GM19397 (cell line): ENCODE measurements at regions not wholly inside any gene's neighbourhood (a gene's known extent, or its start where the extent isn't known, plus 50 kb on each side); places are given as distances from the start of the nearest gene placed in this dataset.
A peak's percentile ranks its signal among the peaks of the same experiment; 100 is the strongest.

Experiments
- ATAC-seq: cut with Tn5 transposase; IDR thresholded peaks from one replicate; pipeline ENCODE4 v1.9.1; 2021; ENCODE audit warnings: mild to moderate bottlenecking, moderate library complexity; ENCODE audit not compliant: unreplicated experiment

DNA sequence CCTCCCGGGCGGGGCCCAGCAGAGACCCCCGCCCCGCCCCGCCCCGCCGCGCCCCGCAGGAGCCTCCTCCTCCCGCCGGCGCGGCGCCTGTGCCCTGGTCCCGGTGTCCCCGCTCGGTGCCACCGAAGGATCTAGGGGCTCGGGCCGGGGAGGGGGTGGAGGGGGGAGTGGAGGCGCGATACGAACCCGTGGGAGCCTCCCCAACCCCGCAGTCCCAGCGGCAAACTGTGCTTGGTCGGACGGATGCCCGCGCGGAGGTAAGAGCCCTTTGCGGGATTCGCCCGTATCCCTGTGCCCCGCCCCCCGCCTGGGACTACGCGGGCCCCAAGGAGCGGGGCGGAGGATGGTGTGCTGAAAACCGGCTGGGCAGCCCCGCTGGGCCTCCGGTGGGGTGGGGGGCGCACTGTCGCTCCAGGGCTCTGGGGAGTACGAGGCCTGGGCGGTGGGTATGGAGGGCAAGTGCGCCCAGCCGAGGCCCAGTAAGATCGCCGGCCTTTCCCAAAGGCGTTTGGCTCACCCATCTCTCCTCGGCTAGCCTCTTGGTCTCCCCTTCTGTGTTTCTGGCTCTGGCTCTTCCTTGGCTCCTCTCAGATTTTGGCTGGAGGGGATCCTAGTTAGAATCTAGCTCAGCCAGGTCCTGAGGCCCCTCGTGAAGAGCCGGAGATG is 65.6 kb upstream of the POLG start:
- peak; percentile 19 for ATAC-seq

DNA sequence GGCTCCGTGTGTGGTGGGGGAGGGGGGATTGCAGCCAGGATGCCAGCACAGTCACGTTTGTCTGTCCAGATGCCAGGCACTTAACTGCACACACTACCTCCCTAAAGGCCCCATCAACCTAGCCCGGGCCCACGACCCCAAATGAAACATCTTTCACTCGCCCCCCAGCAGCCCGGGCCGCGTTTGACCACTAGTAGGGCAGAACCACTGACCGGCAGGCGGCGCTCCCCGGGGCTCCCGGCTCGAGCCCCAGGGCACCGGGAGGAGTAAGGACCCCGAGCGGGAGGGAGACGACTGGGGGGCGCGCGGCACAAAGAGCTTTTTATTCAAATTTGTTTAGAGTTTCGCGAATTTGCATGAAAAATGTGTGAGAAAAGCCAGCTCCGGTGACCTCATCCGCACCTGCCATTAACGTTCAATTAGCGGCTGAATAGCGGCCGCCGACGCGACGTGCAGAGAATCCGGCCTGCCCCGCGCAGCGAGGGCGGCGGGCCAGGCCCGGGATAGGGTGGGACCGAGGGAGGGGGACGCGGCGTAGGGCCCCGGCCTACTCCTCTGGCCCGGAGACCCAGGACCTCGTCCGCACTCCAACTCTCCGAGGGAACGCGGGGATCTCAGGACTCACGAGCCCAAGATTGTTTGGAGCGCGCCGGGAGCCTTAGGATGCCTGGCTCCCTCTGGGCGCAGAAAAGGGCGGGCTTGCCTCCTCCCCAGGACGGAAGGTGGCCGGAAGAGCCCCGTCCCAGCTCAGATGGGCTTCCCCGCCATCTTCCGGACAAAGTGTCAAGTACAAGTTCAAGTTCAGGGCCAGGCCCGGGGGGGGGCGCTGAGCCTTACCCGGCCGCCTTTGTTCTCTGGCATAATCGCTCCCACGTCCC is 64.9 kb upstream of the POLG start:
- peak; percentile 62 for ATAC-seq

DNA sequence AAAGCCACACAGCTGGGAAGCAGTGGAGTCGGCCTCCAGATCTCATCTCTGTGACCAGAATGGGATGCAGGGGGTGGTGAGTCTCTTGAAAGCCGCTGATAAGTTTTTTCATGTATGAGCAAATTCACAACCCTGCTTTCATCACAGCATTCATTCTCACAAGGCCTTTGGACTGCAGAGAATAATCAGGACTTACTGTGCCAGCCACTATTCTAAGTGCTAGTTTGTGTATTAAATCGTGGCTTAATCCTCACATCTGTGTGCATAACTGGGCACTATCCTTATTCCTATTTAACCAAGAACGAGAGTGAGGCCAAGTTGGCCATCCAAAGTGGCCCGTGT is 64.2 kb upstream of the POLG start:
- ATAC-seq, result no peak

DNA sequence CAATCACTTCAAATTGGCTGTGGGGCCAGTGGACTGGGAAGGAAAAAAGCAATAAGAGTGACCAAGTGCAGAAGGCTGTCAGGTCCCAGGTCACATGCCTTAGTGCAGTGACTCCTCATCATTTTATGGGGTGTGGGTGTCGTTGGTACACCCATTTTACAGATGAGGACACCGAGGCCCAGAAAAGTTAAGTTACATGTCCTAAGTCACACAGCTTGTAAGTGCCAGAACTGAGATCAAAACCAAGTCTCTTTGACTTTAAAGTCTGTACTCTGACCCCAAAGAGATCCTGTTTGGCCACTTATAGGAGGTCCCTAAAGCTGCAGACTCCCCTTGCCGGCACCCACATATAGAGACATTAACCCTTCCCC is 63.0 kb upstream of the POLG start:
- no peak for ATAC-seq

DNA sequence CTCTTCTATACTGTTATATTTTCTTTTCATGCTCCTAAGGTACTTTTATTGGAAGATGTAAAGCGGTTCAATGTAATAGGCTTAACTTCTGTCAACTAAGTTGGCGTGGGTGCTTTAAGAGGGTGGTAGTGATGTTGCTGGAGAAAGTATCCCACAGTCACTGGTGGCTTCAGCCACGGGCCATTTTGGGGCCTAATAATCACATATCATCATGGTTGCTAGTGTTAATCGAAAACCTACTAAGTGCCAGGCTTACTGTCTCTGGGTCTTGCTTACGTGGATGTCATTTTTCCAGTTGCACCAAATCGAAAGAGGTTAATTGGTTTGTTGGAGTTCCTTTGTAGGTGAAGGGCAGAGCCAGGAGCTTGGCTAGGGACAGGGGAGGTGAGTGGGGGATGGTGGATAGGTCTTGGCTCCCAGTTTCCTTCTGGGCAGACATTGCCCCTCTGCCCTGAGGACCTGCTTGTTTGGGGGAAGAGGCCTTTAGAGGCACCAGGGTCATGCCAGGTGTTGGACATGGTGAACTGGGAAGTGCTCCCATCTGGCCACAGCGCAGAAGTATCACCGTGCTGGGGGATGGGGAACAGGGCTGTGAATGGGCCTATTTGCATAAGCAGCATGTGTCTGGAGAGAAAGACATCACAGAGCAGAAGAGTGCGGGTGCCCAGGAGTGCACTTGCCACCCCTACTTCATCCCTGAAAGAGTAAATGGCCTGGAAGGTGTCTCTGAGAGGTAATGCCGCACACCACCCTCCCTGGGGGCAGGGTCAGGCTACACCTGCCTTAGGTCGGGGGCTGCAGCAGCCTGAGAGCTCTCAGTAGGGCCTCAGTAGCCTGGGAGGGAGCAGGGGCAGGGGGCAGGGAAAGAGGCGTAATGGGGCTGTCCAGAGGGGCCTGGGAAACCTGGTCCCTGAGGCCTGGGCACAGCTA is 62.4 kb upstream of the POLG start:
- ATAC-seq, result no peak

DNA sequence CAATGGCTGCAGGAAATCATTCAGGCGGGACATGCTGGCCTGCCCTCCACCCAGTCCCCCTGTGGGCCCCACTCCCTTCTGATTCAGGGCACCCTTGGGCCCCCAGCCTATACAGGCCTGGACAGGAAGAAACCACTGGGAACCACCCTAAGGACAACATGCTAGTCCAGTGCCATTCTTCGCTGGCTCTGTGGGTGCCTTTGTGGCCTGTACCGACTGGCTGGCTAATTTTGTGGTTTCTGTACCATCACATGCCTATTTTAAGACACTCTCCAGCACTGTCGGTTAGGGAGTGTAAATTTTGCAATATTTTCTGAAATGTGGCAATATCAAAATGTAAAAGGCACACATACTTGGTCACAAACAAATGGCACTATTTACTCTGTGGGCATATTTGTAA is 61.4 kb upstream of the POLG start:
- no peak for ATAC-seq

DNA sequence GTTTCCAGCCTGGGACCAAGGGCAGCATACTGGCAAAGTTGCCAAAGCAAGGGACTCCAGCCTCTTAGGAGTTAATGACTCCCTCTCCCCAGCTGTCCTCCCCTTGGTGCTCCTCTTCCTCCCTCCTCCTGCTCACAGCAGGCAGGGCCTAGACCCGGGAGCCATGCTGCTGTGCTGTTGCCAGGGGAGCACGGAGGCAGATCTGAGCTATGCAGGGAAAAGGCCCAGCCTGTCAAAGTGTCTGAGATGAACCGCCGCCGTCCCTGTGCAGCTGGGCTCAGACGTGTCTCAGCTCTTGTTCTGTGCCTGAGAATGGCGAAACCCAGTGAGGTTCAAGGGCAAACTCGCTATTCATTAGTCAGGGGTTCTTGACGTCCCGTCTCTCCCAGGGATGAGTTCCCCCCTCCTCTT is 60.8 kb upstream of the POLG start:
- ATAC-seq, result no peak

DNA sequence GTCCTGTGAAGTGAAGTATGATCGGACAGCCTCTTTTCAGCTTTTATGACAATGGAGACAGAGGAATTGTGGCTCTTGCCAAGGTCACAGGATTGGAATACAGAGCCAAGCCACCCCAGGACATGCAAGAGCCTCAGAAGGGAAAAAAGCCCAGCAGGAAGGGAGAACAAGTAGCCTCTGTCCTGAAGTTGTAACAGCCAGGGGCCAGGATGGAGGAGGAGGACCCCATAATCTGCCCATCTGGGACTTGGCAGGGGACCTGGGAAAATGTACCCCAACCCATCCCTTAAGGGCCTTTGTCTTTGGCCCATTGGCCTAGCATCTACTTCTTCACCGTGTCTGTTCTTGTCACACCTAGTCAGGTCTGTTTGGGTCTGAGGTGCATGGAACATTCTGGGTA is 60.4 kb upstream of the POLG start:
- ATAC-seq, result no peak

DNA sequence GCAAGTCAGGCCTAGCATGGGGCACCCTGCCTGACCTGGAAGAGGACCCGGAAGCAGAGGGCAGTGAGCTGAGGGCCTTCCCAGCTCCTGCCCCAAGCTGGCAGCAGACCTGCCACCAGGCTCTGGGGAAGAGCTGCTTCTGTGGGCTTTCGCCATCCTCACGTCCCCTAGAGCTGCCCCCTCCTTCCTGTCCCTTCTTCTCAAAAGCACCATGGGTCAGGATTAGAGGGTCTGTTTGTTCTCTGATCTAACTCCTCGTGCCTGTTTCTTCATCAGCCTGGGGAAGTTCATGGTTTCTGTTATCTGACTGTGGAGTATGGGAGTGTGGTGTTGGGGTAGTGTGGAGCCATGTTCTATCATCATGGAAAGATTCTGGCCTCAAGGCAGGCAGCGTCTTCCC is 58.4 kb upstream of the POLG start:
- no peak for ATAC-seq

DNA sequence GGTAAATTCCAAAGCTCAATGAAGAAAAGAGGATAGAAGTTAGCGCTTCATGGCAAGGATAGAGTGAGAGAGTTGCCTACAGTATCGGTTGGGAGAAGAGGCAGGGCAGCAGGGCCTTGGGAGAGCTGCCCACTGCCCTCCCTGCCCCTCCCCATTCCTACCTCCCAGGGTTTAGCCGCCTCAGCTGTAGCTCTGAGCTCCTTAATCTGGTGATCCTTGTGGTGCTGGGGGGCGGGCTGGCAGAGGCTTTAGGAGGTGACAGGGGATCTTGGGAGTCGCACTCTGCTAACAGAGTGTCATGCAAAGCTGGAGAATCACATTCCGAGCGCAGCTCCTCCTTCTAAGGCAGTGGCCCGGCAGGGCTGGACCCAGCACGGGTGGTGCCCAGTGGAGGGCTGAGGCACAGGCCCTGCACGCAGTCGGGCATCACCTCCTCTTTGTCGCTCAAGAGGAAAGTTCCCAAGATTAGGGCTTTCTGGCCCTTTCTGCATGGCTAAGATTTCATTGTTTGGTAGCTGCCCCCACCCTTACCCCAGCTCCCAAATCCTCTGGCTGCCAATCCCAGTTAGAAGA is 57.1 kb upstream of the POLG start:
- ATAC-seq, result no peak

DNA sequence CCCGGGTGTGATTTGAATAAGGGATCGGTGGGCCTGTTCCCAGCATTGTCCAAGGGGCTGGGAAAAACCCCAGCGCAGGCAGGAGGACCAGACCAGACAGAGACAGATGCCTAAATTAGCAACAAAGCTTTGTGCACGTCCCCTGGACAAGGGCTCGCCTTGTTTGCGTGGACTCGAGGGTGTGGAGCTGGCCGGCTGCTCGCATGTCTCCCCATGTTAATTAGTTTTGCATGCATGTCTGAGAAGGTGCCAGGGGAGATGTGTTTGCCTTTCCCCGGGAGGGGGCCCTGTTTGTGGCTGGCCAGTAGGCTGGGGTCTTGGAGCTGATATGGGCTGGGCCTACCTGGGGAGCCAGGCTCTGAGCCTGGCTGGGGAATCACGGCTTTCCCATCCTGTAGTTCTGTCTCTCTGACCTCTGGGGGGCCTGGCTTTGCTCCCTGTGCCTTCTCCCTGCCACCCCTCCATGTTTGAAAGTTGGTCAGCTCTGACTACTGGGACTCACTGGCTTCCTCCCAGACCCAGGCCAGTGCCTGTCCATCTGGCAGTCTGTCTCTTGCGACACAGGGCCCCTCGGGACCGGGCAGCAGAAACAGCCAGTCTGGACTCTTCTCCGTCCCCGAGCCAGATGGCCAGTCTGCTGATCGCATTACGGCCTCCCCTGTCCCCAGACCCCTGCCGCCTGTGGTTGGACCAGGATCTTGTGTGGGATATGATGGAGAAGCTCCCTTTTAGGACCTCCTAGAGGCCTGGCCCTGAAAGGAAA is 55.4 kb upstream of the POLG start:
- no peak for ATAC-seq

DNA sequence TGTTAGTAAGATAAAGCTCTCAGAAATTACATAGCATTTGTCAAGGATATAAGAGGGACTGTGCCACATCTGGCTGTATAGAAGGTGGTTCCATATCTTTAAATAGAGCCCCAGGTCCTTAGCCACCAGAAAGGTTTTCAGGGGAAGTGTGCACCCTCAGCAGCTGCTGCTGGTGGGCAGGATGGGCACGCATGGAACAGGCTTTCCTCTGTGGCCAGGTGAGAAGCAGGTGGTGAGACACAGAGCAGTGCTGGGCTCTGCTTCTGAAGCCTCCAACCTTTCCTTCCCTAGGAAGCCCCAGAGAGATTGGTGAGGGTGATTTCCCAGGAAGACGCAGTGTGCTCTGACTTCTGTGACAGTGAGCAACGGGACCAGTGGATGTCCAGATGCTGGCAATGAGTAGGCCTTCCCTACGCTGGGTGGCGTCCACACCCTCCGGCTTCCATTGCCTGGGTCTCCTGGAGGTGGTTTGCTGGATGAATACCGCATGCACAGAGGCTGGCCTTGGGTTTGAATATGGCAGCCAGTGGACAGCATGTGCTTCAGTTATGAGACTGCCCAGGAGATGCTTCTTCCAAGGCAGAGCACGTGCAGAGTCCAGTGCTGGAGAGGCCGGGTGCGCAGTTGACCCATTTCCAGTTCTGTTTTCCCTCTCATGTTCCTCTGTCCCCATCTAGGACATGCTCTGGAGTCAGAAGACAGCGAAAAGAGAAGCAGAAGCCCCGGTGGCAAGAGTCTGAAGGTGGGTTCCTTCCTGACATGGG is 52.7 kb upstream of the POLG start:
- no peak for ATAC-seq

DNA sequence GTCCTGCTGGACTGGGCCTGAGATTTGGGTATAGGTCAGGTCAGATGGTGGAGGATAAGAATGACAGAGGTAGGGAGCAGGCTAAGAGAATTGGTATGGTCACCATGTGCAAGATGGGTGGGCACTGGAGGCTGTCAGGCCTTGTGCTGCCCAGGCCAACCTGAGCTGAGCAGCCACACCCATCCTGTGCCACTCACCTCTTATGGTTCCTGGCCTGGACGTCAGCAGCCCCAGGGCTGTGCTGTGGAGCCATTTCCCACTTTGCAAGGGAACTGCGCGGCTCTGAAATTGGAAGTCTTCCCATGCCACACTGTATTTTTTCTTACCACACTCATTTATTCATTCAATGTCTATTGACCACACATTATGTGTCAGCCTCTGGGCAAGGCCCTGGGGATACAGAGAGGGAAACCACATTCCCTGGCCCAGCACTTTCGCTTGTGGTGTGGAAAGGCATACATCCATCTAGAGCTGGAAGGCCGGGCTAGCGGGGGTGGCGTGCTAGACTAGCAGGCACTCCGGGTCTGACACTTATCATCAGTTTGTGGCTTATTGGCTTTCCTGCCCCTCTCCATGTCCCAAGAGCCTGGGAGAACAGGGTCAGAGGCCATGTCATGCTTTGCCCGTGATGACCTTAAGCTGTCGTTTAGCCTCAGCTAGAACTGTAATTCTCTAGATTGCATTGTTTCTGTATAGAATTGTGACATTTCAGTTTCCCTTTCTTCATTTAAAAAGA is 51.1 kb upstream of the POLG start:
- no peak for ATAC-seq
